Activated T-helper 9 cell treated with anti-CD3 and anti-CD28 coated beads, Interleukin-2, amount 50 U/mL, for 16 hours (primary cell): ENCODE measurements at regions not wholly inside any gene's neighbourhood (a gene's known extent, or its start where the extent isn't known, plus 50 kb on each side); places are given as distances from the start of the nearest gene placed in this dataset.
"Not testable (repeated sequence)": the region's sequence is repeated elsewhere in the genome, so short reads cannot be mapped to it uniquely, and the experiment has no call there.

Experiments
- DNase-seq: peaks from one replicate; pipeline ENCODE4 v3.0.0-alpha.2; 2020; ENCODE audit warnings: low read depth

DNA sequence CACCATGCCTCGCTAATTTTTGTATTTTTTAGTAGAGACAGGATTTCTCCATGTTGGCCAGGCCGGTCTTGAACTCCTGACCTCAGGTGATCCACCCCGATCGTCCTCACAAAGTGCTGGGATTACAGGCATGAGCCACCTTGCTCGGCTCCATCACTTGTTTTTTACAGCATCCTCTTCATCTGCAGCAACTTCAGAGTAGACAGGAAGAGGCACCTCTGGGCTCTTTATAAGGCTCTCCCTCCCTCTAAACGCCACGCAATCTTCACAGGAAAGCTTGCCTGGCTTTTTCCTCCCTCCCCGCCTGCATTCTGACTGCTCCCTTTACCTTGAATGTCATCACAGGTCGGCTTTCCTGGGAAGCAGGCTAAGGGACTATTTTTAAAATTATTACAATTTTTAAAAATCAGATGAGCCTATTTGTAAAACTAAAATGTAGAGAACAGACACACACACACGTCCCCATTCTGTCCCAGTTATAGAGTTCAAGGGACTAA is 111.5 kb upstream of the LDB2 start:
- DNase-seq: no peak

DNA sequence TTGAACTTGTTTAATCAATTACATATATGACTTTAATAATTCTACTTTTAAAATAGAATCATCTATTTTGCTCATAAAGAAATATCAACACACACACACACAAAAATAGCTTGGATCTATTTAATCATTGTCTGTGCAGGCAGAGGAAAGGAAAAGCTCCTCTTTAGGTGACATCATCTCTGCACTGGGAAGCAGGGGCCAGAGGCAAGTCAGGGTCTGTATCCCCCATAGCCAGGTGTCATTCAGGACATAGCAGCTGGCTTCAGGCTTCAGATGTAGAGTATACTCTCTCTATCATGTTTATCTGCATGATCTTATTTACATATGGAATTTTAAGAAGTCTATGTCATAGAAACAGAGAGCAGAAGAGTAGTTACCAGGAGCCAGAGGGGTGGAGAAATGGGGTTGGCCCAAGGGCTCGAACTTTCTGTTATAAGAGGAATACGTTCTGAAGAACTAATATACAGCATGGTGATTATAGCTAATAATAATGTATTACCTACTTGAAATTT is 110.4 kb upstream of the LDB2 start:
- DNase-seq: no peak

DNA sequence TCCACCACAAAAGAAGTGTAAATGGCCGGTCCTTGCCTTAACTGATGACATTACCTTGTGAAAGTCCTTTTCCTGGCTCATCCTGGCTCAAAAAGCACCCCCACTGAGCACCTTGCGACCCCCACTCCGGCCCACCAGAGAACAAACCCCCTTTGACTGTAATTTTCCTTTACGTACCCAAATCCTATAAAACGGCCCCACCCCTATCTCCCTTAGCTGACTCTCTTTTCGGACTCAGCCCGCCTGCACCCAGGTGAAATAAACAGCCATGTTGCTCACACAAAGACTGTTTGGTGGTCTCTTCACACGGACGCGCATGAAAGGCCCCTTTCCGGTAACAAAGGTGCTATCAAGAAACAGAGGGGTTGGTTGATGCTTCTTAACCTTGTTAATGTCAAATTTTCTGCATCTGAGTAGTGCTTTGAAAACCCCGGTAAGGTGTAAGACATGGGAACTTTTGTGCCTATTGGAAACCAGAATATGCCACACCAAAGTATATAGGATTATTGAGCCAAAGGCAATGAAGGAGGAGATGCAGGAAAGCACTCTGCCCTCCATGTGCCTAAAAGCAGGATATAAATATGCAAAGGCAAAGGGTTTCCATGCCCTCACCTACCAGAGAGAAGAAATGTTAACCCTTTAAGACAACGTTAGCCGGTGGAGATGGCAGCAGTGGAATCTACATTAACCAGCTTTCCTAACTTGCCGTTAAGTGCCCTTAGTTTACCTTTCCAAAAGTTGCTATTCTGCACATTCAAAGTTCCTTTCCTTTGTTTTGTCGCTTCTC is 105.4 kb upstream of the LDB2 start:
- not testable (repeated sequence) for DNase-seq

DNA sequence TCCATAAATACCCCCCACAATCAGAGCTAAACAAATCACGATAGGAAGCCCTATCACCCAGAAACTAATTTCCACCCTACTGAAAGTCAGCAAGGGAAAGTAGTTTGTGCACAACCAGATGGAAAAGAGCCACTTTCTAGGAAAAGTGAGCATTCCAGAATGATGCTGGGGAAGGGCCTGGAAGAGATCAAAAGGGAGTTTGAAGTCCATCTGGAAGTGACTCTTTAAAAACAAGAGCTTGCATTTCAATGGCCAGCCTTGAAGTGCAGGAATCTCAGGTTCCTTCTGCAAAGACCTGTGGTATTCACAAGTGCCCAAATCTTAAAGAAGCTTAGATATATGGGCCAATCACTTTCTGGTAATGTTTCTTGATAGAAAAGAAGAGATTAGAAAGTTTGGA is 97.0 kb upstream of the LDB2 start:
- DNase-seq: no peak

DNA sequence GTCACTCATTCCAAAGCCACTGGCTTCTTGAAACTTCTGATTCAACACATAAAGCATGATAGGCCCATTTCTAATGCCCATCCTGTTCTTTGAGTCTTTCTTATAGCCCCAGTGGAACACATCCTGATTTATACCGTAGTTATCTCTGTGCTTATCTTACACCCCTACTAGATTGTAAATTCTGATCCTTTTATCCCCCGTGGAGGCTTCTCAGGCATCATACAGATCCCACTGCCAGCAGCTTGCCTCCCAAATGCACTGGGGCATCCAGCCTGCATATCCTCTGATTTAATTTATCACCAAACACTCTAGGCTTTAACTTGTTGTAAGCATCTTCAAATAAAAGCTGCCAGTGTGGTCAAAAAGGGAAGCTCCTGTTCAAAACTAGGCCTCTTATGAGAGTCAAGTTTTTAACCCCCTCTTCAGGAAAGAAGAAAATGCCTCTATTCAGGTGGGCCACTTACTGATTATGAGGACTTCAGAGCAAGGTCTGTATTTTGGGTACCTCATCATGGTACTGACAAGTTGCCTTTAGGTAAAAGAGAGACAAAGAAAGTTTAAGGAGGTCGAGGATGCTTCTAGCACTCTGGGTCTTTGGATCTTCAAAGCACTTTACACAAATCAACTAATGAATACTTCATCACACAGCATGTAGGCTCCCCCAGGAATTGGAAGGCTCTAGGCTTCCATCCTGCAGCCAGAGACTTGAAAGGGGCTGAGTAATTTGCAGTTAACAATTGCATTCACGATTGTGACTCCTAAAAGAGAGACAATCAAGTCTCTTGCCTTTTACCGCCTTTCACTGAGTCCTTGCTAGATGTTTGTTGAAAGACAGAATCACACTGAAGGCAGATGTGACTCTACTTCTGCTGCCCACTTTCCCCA is 95.8 kb upstream of the LDB2 start:
- DNase-seq: no peak

DNA sequence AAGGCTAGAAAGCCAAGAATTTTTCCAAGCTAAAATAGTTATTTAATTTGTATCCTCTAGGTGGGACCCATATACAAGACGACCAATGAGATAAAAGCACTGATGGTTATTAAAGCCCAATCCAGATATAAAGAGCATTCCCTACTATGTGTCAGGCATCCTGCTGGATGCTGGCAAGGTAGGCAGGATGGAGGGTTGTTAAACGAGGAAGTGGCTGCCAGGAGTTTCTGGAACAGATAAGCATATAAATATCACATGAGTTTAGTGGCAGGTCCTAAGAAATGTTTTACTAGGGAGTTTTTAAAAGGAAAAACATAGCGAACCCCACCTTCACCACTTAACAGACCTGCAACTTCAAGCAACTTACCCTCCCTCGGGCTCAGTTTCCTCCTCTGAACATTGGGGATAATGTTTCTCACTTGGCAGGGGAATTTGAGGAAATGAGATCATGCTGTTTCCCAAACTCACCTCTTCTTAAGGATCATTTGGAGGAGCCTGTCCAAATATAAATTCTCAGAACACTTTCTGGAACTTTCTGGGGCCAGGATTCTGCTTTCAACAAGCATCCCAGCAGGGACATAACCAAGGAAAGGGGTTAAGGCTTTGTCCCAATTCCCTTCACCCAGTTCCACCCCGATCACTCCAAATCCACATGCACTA is 94.3 kb upstream of the LDB2 start:
- no peak for DNase-seq

DNA sequence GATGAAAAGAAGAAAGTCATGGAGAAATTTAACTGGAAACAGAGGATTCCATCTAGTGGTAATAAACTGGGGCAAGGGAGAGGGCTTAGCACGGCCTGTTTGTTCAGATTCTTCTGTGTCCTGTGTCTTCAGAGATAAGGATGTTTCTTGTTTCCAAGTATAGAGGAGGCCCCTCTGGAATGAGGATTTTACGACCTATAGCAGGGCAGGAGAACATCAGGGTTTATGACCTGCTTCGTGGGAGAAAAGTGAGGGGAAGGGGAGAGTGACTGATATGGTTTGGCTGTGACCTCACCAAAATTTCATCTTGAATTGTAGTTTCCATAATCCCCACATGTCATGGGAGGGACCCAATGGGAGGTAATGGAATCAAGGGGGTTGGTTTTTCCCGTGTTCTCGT is 93.0 kb upstream of the LDB2 start:
- DNase-seq: no peak

DNA sequence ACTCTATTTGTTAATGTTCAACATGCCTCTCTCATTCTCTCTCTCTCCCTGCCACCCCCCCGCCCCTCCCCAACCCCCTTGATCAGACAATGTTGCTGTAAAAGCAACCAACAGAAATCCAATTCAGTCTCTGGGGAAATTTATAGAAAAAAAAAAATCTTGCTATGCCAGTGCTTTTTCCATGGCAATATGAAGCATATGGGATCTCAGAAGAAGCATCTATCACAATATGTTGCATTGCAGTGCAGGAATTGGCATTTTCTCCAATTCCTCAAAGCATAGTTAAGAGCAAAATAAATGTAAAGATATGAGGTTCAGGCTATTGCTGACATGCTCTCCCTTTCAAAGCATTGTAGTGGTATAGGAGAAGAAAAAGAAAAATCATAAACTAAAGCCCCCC is 90.9 kb upstream of the LDB2 start:
- no peak for DNase-seq

DNA sequence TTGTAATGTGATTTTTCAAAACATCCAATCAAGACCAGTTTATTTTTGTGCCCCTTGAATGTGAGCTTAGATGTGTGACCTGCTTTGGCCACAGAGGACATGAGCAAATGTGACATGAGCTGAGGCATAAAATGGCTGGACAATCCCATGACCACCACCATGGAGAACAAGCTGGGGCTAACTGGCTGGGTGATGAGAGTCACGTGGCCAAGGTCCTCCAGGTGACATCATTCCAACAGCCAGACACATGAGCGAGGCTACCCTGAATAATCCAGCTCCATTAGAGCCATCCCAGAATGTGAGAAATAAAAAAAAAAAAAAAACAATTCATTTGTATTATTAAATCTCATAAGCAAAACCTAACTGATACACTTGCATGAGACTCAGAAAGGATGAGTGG is 90.4 kb upstream of the LDB2 start:
- no peak for DNase-seq

DNA sequence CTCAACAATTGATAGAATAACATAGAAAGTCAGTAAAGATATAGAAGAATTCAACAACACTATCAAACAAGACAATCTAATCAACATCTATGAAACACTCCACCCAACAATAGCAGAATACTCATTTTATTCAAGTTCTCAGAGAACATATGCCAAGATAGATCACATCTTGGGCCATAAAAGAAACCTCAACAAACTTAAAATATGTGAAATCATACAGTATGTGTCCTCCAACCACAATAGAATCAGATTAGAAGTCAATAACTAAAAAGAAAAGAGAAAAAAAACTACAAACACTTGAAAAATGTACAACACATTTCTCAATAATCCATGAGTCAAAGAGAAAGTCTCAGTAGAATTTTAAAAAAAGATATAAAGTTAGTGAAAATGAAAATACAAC is 78.6 kb upstream of the LDB2 start:
- no peak for DNase-seq

DNA sequence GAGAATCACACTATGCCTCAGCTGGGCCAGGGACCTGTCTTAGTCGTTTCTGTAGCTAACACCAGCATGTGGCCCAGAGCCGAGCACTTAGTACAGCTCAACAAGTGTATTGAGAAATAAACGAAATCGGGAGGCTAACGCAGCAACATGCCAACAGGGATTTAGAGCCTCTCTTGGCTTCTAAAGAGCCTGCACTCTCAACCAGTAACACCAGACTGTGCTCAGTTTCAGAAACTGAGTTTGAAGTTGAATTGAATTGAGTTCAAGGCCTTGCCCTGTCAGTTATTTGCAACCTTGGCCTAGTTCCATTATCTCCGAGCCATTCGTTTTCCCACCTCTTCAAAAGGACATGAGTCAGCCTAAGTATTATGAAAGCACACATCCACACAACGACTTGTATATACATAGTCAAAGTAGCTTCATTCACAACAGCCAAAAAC is 71.3 kb upstream of the LDB2 start:
- DNase-seq: no peak

DNA sequence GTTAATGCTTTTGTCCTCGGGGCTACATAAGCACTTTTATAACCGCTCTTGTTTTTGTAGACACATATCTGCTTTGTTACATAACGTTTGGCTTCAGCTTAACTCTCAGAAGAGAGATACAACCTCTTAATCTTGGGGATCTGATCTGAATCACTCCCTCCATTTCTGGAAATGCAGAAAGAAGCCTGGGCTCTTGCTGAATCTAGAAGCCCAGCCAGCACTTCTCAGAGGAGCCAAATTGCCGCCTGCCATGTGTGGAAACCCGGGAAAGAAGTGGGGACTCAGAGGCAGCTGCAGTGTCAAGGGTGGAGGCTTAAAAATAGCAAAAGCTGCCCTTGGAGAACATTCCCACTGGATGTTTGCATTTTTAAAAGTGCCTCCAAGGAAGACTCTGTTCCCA is 69.3 kb upstream of the LDB2 start:
- no peak for DNase-seq

DNA sequence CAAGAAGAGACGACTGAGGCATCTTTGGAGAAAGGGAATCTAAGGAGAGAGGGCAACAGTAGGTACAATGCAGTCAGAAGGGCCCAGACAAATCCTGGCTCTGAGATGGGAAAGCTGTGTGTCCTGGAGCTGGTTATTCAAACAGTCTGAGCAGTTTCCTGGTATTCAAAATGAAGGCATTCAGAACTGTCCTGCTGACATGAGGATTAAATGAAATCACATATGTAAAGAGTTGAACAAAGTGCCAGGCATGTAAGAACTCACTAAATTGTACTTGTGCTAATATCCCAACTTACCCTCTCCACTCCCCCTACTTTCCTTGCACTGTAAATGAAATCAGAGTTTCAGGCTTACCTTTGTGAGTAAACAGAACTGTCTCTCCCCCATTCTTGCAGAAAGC is 60.9 kb upstream of the LDB2 start:
- DNase-seq: no peak

DNA sequence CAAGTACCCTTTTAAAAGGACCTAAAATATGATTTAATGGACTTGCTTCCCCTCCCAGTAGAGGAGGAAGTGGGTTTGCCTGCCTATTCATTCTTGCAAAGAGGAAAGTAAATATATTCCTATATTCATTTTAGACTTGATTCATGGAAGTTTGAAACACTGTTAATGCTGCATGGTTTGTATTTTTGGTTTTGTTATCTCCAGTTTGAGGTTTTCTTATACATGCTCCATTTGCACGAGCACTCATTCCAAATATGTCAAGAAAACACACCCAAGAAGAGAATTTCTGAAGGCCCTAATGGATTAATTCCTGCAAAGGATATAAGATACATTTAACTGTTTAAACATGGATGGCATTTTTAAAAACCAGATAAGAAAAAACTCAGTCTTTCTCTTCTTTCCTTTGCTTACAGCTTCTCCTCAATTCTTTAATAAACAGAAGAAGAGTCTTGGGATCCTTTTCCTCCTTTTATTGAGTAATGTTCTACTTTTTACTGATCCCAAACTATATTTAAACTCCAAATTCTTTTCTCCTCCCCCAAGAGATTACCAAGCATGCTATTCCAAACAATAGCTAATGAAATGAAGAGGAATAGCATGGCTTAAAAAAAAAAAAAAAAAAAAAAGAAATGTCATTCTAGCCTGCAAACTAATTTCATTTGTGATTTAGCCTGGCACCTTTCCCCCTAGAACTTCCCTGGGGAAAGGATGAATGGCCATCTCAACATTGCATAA is 54.6 kb upstream of the LDB2 start:
- DNase-seq: no peak

DNA sequence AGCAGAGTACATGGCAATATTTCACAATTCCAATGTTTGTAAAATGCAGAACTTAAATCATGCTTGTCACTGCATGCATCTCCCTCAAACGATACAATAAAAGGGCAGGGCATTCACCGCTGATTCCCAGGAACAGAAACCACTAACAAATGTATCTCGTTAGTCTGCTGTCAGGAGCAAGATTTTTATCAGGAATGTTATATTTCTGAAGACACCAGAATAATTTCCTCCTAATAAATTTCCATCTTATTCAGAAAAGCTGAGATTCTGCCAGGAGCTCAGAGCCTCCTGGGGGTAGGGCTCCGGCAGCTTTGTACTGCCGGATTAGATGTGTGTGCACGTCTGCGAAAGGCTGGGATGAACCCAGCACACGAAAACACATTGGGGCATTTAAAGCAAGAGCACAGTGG is 54.0 kb upstream of the LDB2 start:
- DNase-seq: no peak
